ENCODE measurements at regions not wholly inside any gene's neighbourhood (a gene's known extent, or its start where the extent isn't known, plus 50 kb on each side); places are given as distances from the start of the nearest gene placed in this dataset.

DNA sequence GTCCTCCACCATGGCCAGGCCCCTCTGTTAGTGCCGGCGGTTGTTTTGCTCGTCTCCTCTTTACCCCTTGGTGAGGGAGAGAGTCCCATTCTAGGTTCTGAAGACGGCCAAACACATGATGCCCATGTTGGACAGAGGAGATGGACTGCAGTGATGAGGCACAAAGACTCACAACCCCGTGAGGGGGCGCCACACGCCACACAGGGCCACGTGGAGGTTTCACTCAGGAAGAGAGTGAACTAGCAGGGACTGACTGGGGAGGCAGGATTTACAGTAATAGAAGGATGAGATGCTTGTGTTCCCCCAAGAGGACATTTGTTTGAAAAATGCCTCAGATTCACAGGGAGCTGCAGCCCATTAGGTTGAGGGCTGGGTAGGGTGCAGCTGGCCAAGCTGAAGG is 655.3 kb upstream of the FRG1 start:
- H3K36me3 ChIP-seq (ENCODE audit: control insufficient read depth, insufficient read depth, low read length) = no peaks in the 10 kb centered on the region
- no peaks in the 10 kb centered on the region for H3K9me3 ChIP-seq (ENCODE audit: control insufficient read depth, insufficient read depth, low read depth, low read length)
- H3K27me3 ChIP-seq (ENCODE audit: control insufficient read depth, insufficient read depth, low read length) = no peaks in the 10 kb centered on the region
- ChIA-PET CTCF (no interaction called here), POLR2A (no interaction called here)
- in situ Hi-C loops (cut with HindIII; ENCODE audit: low pct_unique_long_range_greater_than_20kb, low sequenced_read_pairs) = no loop called here
- ATAC-seq = no peak
- H3K4me3 ChIP-seq (ENCODE audit: low read depth in 2 of 2, low read length in 2 of 2) = no peak overlapping the region
- no peak overlapping the region for H3K27ac ChIP-seq (ENCODE audit: low read length)
- intact Hi-C loops (cut with micrococcal nuclease; ENCODE audit: unreplicated experiment) = no loop called here
- TF ChIP-seq POLR2AphosphoS5 (IDR thresholded peaks at IDR 0.05; ENCODE audit: low read depth, low read length) (no peak), TCF7L2 (IDR thresholded peaks at IDR 0.05; ENCODE audit: low read depth, low read length) (no peak), SIN3A (IDR thresholded peaks at IDR 0.05; ENCODE audit: borderline replicate concordance, insufficient read depth, low read depth, low read length) (no peak)
- TF ChIP-seq, protein P1, sequence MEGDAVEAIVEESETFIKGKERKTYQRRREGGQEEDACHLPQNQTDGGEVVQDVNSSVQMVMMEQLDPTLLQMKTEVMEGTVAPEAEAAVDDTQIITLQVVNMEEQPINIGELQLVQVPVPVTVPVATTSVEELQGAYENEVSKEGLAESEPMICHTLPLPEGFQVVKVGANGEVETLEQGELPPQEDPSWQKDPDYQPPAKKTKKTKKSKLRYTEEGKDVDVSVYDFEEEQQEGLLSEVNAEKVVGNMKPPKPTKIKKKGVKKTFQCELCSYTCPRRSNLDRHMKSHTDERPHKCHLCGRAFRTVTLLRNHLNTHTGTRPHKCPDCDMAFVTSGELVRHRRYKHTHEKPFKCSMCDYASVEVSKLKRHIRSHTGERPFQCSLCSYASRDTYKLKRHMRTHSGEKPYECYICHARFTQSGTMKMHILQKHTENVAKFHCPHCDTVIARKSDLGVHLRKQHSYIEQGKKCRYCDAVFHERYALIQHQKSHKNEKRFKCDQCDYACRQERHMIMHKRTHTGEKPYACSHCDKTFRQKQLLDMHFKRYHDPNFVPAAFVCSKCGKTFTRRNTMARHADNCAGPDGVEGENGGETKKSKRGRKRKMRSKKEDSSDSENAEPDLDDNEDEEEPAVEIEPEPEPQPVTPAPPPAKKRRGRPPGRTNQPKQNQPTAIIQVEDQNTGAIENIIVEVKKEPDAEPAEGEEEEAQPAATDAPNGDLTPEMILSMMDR (IDR thresholded peaks at IDR 0.05) = no peak
- TF ChIP-seq, protein P2, sequence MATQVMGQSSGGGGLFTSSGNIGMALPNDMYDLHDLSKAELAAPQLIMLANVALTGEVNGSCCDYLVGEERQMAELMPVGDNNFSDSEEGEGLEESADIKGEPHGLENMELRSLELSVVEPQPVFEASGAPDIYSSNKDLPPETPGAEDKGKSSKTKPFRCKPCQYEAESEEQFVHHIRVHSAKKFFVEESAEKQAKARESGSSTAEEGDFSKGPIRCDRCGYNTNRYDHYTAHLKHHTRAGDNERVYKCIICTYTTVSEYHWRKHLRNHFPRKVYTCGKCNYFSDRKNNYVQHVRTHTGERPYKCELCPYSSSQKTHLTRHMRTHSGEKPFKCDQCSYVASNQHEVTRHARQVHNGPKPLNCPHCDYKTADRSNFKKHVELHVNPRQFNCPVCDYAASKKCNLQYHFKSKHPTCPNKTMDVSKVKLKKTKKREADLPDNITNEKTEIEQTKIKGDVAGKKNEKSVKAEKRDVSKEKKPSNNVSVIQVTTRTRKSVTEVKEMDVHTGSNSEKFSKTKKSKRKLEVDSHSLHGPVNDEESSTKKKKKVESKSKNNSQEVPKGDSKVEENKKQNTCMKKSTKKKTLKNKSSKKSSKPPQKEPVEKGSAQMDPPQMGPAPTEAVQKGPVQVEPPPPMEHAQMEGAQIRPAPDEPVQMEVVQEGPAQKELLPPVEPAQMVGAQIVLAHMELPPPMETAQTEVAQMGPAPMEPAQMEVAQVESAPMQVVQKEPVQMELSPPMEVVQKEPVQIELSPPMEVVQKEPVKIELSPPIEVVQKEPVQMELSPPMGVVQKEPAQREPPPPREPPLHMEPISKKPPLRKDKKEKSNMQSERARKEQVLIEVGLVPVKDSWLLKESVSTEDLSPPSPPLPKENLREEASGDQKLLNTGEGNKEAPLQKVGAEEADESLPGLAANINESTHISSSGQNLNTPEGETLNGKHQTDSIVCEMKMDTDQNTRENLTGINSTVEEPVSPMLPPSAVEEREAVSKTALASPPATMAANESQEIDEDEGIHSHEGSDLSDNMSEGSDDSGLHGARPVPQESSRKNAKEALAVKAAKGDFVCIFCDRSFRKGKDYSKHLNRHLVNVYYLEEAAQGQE (IDR thresholded peaks at IDR 0.05; ENCODE audit: insufficient read depth in 1 of 2, low read depth in 2 of 2, low read length in 1 of 2) = no peak
- no TSS peak for BruUV-seq (replicated peaks)
- DNase-seq (ENCODE audit: low read depth, low spot score) = no peak
- H3K4me1 ChIP-seq (ENCODE audit: control insufficient read depth, insufficient read depth, low read length) = no peaks in the 10 kb centered on the region

DNA sequence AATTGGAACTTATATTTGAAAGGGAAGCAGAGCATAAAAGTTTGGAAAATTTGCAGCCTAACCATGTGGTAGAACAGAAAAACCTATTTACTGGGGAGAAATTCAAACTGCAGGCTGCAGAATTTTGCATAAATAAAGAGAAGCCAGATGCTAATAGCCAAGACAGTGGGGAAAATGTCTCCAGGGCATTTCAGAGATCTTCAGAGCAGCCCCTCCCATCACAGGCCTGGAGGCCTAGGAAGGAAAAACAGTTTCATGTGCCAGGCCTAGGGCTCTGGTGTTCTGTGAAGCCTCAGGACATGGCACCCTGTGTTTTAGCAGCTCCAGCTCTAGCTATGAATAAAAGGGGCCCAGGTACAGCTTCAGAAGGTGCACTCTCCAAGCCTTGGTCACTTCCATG is 648.7 kb upstream of the FRG1 start:
- H3K27me3 ChIP-seq (ENCODE audit: control insufficient read depth, insufficient read depth, low read length) = no peaks in the 10 kb centered on the region
- ATAC-seq (no peak), DNase-seq (ENCODE audit: low read depth, low spot score) (no peak)
- in situ Hi-C loops (cut with HindIII; ENCODE audit: low pct_unique_long_range_greater_than_20kb, low sequenced_read_pairs) = no loop called here
- intact Hi-C loops (cut with micrococcal nuclease; ENCODE audit: unreplicated experiment) = no loop called here
- no peak overlapping the region for H3K4me3 ChIP-seq (ENCODE audit: low read depth in 2 of 2, low read length in 2 of 2)
- CTCF ChIA-PET = no interaction called here
- no peaks in the 10 kb centered on the region for H3K9me3 ChIP-seq (ENCODE audit: control insufficient read depth, insufficient read depth, low read depth, low read length)
- BruUV-seq (replicated peaks) = no TSS peak
- H3K27ac ChIP-seq (ENCODE audit: low read length) = no peak overlapping the region
- POLR2A ChIA-PET = no interaction called here
- H3K4me1 ChIP-seq (ENCODE audit: control insufficient read depth, insufficient read depth, low read length) = no peaks in the 10 kb centered on the region
- no peaks in the 10 kb centered on the region for H3K36me3 ChIP-seq (ENCODE audit: control insufficient read depth, insufficient read depth, low read length)
- no peak for TF ChIP-seq TCF7L2 (IDR thresholded peaks at IDR 0.05; ENCODE audit: low read depth, low read length)
- TF ChIP-seq, protein P1 (IDR thresholded peaks at IDR 0.05) = no peak
- TF ChIP-seq, protein P2 (IDR thresholded peaks at IDR 0.05; ENCODE audit: insufficient read depth in 1 of 2, low read depth in 2 of 2, low read length in 1 of 2) = no peak
- no peak for TF ChIP-seq SIN3A (IDR thresholded peaks at IDR 0.05; ENCODE audit: borderline replicate concordance, insufficient read depth, low read depth, low read length)
- TF ChIP-seq POLR2AphosphoS5 (IDR thresholded peaks at IDR 0.05; ENCODE audit: low read depth, low read length) = no peak
